ENCODE measurements at regions not wholly inside any gene's neighbourhood (a gene's known extent, or its start where the extent isn't known, plus 50 kb on each side); places are given as distances from the start of the nearest gene placed in this dataset.

DNA sequence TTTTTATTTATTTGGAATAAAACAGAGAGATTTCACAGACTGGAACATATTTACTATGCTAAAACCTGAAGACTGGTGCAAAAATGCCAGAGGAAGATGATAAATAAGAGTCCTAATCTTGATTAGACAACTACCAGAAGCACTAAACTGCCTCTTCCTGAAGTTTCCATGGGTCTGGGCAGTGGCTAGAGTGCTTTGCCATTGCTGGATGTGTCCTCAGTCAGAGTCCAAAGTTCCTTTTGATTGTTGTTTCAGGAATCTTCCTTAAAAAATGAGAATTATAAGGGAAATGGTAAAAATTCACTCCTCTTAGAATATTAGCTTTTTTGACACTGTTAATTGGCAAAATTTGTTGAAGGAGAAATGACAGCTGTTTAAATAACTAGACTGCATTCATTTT is 86.3 kb upstream of the AHR start (continued):
- no peak for TF ChIP-seq POLR2AphosphoS5 (IDR thresholded peaks at IDR 0.05; ENCODE audit: low read depth, low read length)
- no peak for TF ChIP-seq ZNF274 (IDR thresholded peaks at IDR 0.05; ENCODE audit: low read depth, low read length)
- no peak for TF ChIP-seq ZFX (IDR thresholded peaks at IDR 0.05)
- TF ChIP-seq, protein P1, sequence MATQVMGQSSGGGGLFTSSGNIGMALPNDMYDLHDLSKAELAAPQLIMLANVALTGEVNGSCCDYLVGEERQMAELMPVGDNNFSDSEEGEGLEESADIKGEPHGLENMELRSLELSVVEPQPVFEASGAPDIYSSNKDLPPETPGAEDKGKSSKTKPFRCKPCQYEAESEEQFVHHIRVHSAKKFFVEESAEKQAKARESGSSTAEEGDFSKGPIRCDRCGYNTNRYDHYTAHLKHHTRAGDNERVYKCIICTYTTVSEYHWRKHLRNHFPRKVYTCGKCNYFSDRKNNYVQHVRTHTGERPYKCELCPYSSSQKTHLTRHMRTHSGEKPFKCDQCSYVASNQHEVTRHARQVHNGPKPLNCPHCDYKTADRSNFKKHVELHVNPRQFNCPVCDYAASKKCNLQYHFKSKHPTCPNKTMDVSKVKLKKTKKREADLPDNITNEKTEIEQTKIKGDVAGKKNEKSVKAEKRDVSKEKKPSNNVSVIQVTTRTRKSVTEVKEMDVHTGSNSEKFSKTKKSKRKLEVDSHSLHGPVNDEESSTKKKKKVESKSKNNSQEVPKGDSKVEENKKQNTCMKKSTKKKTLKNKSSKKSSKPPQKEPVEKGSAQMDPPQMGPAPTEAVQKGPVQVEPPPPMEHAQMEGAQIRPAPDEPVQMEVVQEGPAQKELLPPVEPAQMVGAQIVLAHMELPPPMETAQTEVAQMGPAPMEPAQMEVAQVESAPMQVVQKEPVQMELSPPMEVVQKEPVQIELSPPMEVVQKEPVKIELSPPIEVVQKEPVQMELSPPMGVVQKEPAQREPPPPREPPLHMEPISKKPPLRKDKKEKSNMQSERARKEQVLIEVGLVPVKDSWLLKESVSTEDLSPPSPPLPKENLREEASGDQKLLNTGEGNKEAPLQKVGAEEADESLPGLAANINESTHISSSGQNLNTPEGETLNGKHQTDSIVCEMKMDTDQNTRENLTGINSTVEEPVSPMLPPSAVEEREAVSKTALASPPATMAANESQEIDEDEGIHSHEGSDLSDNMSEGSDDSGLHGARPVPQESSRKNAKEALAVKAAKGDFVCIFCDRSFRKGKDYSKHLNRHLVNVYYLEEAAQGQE (IDR thresholded peaks at IDR 0.05; ENCODE audit: low read depth) = no peak
- TF ChIP-seq EZH2 (IDR thresholded peaks at IDR 0.05) = no peak

DNA sequence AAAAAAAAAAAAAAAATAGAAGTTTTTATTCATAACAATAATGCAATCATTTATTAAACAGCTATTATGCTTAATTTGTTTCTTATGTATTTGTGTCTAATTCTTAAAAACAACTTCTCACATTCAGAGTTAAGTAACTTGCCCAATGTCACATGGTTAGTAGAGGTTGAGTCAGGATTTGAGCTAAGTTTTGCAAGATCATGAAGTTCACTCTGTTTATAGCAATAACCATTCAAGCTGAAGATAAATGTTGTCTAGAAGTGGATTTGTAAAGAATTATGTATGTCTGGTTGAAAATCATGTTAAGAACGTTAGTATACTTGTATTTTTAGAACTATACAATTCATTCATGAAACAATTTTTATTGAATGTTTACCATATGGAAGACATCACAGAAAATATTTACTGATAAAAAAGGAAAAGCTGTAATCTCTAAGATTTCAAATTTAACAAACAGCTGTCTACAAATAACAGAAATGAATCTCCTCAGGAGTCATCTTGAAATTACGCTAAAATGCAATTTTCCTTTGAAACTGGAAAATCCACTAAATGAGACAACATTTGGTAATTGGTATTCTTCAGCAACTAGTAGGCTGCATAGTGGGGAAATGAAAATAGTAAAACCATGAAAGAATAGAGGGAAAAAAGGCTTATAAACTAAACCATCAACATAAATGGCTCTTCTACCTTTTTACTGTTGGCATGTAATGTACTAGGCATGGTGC is 70.5 kb upstream of the AHR start:
- RAD21 ChIA-PET (ENCODE audit: low non-redundant PET in 1 of 2, low total read pairs in 2 of 2, uncharacterized antibody in 2 of 2, unreplicated experiment in 2 of 2) = no interaction called here
- H4K20me1 ChIP-seq (ENCODE audit: insufficient read depth) = no peaks in the 10 kb centered on the region
- H3K79me2 ChIP-seq (ENCODE audit: insufficient read depth, low read length) = no peaks in the 10 kb centered on the region
- H3K9me2 ChIP-seq (ENCODE audit: insufficient read depth) = no peaks in the 10 kb centered on the region
- H3K36me3 ChIP-seq (ENCODE audit: control insufficient read depth in 1 of 2, insufficient read depth in 2 of 2, low read length in 2 of 2) = no peaks in the 10 kb centered on the region
- intact Hi-C loops (cut with micrococcal nuclease) = no loop called here
- ATAC-seq (no peak), DNase-seq (ENCODE audit: low read depth, low spot score) (no peak)
- BruUV-seq (replicated peaks) = no TSS peak
- H3K27me3 ChIP-seq (ENCODE audit: insufficient read depth, low read length) = no peaks in the 10 kb centered on the region
- no peak overlapping the region for H3K27ac ChIP-seq (ENCODE audit: low read depth, low read length)
- POLR2A ChIA-PET = no interaction called here
- no peak overlapping the region for H3K9ac ChIP-seq (ENCODE audit: low read length)
- H3K9me3 ChIP-seq (ENCODE audit: control insufficient read depth in 1 of 2, insufficient read depth in 1 of 2, low read depth in 1 of 2, low read length in 2 of 2) = no peaks in the 10 kb centered on the region
- no peak overlapping the region for H3K4me3 ChIP-seq (replicated peaks in 1 of 2; ENCODE audit: low read depth in 1 of 2, low read length in 2 of 2)
- H2AFZ ChIP-seq (ENCODE audit: low read depth, low read length, poor library complexity, severe bottlenecking) = no peak overlapping the region
- no peak overlapping the region for H3K4me2 ChIP-seq (ENCODE audit: low read length)
- no peaks in the 10 kb centered on the region for H3K4me1 ChIP-seq (ENCODE audit: control insufficient read depth in 1 of 2, insufficient read depth in 2 of 2, low read length in 2 of 2)
- CTCF ChIA-PET = no interaction called here
- TF ChIP-seq, protein P2, sequence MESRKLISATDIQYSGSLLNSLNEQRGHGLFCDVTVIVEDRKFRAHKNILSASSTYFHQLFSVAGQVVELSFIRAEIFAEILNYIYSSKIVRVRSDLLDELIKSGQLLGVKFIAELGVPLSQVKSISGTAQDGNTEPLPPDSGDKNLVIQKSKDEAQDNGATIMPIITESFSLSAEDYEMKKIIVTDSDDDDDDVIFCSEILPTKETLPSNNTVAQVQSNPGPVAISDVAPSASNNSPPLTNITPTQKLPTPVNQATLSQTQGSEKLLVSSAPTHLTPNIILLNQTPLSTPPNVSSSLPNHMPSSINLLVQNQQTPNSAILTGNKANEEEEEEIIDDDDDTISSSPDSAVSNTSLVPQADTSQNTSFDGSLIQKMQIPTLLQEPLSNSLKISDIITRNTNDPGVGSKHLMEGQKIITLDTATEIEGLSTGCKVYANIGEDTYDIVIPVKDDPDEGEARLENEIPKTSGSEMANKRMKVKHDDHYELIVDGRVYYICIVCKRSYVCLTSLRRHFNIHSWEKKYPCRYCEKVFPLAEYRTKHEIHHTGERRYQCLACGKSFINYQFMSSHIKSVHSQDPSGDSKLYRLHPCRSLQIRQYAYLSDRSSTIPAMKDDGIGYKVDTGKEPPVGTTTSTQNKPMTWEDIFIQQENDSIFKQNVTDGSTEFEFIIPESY (IDR thresholded peaks at IDR 0.05; ENCODE audit: extremely low read depth, insufficient replicate concordance, low read length) = no peak
- no peak for TF ChIP-seq POLR2AphosphoS5 (IDR thresholded peaks at IDR 0.05; ENCODE audit: low read depth, low read length)
- TF ChIP-seq, protein P1 (IDR thresholded peaks at IDR 0.05; ENCODE audit: low read depth) = no peak
- TF ChIP-seq SP1 (IDR thresholded peaks at IDR 0.05; ENCODE audit: low read depth) = no peak
- TF ChIP-seq RAD21 (IDR thresholded peaks at IDR 0.05; ENCODE audit: low read depth) = no peak
- TF ChIP-seq ELF1 (IDR thresholded peaks at IDR 0.05; ENCODE audit: borderline replicate concordance, low read depth) = no peak
- TF ChIP-seq EZH2 (IDR thresholded peaks at IDR 0.05) = no peak
- TF ChIP-seq, protein P3, sequence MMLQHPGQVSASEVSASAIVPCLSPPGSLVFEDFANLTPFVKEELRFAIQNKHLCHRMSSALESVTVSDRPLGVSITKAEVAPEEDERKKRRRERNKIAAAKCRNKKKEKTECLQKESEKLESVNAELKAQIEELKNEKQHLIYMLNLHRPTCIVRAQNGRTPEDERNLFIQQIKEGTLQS (IDR thresholded peaks at IDR 0.05) = no peak
- TF ChIP-seq, protein P4, sequence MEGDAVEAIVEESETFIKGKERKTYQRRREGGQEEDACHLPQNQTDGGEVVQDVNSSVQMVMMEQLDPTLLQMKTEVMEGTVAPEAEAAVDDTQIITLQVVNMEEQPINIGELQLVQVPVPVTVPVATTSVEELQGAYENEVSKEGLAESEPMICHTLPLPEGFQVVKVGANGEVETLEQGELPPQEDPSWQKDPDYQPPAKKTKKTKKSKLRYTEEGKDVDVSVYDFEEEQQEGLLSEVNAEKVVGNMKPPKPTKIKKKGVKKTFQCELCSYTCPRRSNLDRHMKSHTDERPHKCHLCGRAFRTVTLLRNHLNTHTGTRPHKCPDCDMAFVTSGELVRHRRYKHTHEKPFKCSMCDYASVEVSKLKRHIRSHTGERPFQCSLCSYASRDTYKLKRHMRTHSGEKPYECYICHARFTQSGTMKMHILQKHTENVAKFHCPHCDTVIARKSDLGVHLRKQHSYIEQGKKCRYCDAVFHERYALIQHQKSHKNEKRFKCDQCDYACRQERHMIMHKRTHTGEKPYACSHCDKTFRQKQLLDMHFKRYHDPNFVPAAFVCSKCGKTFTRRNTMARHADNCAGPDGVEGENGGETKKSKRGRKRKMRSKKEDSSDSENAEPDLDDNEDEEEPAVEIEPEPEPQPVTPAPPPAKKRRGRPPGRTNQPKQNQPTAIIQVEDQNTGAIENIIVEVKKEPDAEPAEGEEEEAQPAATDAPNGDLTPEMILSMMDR (IDR thresholded peaks at IDR 0.05 in 2 of 3, conservative IDR thresholded peaks at IDR 0.05 in 1 of 3; ENCODE audit: borderline replicate concordance in 1 of 3, insufficient read depth in 1 of 3, low read depth in 2 of 3, low read length in 2 of 3) = no peak

All from HCT116 (cell line).